ENCODE measurements at regions not wholly inside any gene's neighbourhood (a gene's known extent, or its start where the extent isn't known, plus 50 kb on each side); places are given as distances from the start of the nearest gene placed in this dataset.
"Not testable (repeated sequence)": the region's sequence is repeated elsewhere in the genome, so short reads cannot be mapped to it uniquely, and the experiment has no call there.

DNA sequence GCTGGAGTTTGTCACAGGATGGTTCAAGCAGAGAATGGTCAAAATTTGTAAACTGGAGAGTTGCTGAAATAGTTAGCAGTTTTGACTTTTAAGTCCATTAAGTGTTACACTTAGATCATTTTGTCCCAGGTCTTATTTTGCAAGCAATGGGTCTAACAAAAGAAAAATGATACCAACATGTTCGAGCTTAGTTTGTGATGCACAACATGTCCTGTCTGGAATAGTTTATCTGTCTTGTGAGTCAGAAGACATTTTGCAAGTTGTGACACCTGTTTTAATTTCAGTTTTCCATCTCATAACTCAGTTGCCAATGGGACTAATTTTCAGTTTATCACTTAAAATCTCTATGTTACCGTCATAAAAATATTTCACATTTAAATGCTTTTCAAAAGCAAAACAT is 929.8 kb downstream of the CDH18 start:
- DNase-seq (ENCODE audit: low read depth in 1 of 2, low spot score in 1 of 2): no peak
- in situ Hi-C loops (cut with HindIII; ENCODE audit: low pct_unique_long_range_greater_than_20kb, low sequenced_read_pairs): no loop called here
- no peak for TF ChIP-seq JUND (IDR thresholded peaks at IDR 0.05; ENCODE audit: low read depth)

DNA sequence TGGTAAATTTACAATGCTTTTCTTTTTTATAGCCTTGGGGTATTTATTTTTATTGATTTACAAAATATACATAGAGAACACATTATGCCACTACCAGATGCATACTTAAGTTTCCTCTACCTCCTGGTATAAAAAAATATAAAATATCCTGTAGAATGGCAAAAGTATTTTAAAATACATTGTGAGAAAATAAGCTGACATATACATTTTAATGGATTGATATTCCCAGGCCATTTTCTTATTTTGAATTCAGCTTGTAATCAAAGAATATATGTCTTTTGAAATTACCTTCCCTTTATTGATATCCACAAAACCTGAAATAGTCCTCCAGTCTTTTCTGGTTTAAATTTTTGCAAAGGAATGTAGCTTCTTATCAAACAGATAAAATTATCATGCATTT is 923.9 kb downstream of the CDH18 start:
- DNase-seq (ENCODE audit: low read depth in 1 of 2, low spot score in 1 of 2): no peak
- in situ Hi-C loops (cut with HindIII; ENCODE audit: low pct_unique_long_range_greater_than_20kb, low sequenced_read_pairs): no loop called here
- no peak for TF ChIP-seq JUND (IDR thresholded peaks at IDR 0.05; ENCODE audit: low read depth)

DNA sequence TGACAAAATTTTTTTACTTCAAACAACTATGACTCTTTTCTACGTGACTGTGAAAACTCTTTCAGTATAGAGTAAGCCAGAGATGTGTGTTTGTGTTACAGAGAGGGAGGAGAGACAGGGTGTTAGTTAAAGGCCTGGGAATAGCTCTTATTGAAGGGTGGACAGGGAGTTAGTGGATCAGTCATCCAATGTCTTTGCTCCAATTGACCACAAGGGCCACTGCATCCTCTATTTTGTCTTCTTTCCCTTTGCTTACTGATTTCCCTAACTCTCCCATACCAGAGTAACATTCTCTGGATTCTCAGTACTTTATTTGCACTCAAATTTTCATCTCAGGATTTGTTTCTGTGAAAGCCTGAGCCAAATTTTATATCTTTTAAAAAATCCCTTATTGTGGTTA is 920.3 kb downstream of the CDH18 start:
- in situ Hi-C loops (cut with HindIII; ENCODE audit: low pct_unique_long_range_greater_than_20kb, low sequenced_read_pairs): no loop called here
- no peak for DNase-seq (ENCODE audit: low read depth in 1 of 2, low spot score in 1 of 2)
- TF ChIP-seq JUND (IDR thresholded peaks at IDR 0.05; ENCODE audit: low read depth): no peak

DNA sequence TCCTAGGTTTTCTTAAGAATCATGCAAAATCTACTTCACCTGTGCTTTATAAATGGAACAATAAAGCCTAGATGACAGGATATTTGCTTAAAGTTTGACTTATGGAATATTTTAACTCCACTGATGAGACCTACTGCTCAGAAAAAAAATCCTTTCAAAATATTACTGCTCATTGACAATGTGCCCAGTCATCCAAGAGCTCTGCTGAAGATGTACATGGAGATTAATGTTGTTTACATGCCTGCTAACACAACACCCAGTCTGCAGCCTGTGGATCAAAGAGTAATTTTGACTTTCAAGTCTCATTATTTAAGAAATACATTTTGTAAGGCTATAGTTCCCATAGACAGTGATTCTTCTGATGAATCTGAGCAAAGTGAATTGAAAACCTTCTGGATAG is 889.6 kb downstream of the CDH18 start:
- in situ Hi-C loops (cut with HindIII; ENCODE audit: low pct_unique_long_range_greater_than_20kb, low sequenced_read_pairs): no loop called here
- no peak for TF ChIP-seq JUND (IDR thresholded peaks at IDR 0.05; ENCODE audit: low read depth)
- peak in 1 of 2 experiments; percentile 2 for DNase-seq (ENCODE audit: low read depth in 1 of 2, low spot score in 1 of 2)

DNA sequence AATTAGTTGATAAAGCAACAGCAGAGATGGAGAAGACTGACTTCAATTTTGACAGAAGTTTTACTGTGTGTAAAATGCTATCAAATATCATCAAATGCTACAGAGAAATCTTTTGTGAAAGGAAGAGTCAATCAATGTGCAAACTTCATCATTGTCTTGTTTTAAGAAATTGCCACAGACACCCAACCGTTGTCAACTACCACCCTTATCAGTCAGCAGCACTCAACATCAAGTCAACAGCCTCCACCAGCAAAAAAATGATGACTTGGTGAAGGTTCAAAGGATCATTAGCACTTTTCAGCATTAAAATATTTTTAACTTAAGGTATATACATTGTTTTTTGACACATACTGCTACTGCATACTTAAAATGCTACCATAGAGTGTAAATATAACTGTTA is 888.8 kb downstream of the CDH18 start:
- in situ Hi-C loops (cut with HindIII; ENCODE audit: low pct_unique_long_range_greater_than_20kb, low sequenced_read_pairs): no loop called here
- no peak for TF ChIP-seq JUND (IDR thresholded peaks at IDR 0.05; ENCODE audit: low read depth)
- no peak for DNase-seq (ENCODE audit: low read depth in 1 of 2, low spot score in 1 of 2)

DNA sequence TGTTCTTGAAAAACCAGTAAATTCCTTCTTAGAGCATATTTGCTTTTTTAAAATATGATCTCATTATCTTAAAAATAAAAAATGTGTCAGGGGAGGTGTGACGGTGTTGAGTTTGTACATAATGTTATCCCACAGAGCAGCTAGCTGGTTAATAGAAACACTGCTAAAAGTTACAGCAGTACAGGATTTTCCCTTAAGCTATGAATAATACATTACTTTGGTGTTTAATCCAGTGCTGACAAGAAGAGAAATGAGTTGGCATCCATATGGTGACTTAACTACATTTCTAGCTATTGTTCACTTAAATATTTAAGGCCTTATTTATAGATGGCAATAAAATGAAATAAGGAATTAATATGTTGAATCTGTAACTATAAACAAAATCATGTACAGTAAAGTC is 883.1 kb downstream of the CDH18 start:
- TF ChIP-seq JUND (IDR thresholded peaks at IDR 0.05; ENCODE audit: low read depth): no peak
- in situ Hi-C loops (cut with HindIII; ENCODE audit: low pct_unique_long_range_greater_than_20kb, low sequenced_read_pairs): no loop called here
- no peak for DNase-seq (ENCODE audit: low read depth in 1 of 2, low spot score in 1 of 2)

DNA sequence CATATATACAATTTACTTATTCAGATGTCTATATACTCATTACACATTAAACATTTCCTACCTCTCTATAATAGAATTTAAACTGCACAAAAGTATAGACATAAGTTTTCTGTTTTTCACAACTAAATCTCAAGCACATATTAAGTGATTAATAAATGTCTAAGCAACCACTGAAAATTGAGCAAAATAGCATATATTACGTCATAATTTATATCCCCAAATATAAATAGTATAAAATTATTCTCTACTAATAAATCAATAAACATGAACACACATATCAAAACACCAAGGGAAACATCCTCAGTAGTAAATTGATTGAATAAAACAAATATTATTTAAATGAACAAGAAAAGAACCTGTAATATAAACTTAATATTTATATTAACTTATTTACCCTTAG is 865.1 kb downstream of the CDH18 start:
- in situ Hi-C loops (cut with HindIII; ENCODE audit: low pct_unique_long_range_greater_than_20kb, low sequenced_read_pairs): no loop called here
- no peak for TF ChIP-seq JUND (IDR thresholded peaks at IDR 0.05; ENCODE audit: low read depth)
- no peak for DNase-seq (ENCODE audit: low read depth in 1 of 2, low spot score in 1 of 2)

DNA sequence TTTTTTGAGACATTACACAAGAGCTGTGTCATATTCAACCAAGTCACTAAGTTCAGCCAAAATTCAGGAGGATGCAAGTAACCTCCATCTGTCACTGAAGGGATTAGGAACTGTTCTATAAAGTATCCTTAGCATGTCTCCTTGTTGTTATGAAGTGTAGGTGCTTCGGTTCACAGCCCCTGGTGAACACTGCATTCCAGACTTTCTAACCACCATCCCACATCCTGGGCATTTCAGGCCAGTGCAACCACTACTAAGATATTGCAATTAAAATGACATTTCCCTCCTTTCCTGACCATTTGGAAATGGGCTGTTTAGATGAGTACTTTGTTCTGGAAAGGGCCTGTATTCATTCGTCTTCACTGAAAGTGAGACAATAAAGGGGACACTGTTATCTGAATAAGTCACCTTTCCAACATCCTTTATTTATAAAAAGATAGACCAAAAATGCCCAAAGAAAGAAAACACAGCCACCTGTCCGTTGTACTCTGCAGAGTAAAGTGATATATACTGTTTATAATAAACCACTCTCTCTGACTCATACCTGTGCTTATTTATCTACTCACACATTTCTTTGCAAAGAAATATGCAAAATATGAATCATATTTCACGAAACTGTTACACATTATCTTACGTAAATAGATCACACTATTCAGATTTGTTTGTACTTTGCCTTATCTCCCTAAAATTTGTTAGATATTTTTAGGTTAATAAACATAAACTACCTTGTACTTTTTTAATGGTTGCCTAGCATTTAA is 861.9 kb downstream of the CDH18 start:
- no peak for TF ChIP-seq JUND (IDR thresholded peaks at IDR 0.05; ENCODE audit: low read depth)
- in situ Hi-C loops (cut with HindIII; ENCODE audit: low pct_unique_long_range_greater_than_20kb, low sequenced_read_pairs): no loop called here
- DNase-seq (ENCODE audit: low read depth in 1 of 2, low spot score in 1 of 2): no peak

DNA sequence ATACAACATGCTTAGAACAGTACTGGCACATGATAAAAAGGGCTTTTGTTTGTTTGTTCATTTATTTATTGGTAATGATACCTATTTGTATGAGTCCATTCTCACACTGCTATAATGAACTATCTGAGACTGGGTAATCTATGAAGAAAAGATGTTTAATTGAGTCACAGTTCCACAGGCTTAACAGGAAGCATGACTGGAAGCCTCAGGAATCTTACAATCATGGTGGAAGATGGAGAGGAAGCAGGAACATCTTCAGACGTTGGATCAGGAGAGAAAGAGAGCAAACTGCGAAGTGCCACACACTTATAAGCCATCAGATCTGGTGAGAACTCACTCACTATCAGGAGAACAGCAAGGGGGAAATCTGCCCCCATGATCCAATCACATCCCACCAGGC is 847.7 kb downstream of the CDH18 start:
- no peak for DNase-seq (ENCODE audit: low read depth in 1 of 2, low spot score in 1 of 2)
- TF ChIP-seq JUND (IDR thresholded peaks at IDR 0.05; ENCODE audit: low read depth): no peak
- in situ Hi-C loops (cut with HindIII; ENCODE audit: low pct_unique_long_range_greater_than_20kb, low sequenced_read_pairs): no loop called here

DNA sequence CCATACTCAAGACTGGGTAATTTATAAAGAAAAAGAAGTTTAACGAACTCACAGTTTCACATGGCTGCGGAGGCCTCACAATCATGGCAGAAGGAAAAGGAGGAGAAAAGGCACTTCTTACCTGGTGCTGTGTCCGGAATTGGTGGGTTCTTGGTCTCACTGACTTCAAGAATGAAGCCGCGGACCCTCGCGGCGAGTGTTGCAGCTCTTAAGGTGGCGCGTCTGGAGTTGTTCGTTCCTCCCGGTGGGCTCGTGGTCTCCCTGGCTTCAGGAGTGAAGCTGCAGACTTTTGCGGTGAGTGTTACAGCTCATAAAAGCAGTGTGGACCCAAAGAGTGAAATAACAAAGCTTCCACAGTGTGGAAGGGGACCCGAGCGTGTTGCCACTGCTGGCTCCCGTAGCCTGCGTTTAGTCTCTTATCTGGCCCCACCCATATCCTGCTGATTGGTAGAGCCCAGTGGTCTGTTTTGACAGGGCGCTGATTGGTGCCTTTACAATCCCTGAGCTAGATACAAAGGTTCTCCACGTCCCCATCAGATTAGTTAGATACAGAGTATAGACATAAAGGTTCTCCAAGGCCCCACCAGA is 846.0 kb downstream of the CDH18 start:
- DNase-seq (ENCODE audit: low read depth in 1 of 2, low spot score in 1 of 2); in situ Hi-C loops (cut with HindIII; ENCODE audit: low pct_unique_long_range_greater_than_20kb, low sequenced_read_pairs): not testable (repeated sequence)

DNA sequence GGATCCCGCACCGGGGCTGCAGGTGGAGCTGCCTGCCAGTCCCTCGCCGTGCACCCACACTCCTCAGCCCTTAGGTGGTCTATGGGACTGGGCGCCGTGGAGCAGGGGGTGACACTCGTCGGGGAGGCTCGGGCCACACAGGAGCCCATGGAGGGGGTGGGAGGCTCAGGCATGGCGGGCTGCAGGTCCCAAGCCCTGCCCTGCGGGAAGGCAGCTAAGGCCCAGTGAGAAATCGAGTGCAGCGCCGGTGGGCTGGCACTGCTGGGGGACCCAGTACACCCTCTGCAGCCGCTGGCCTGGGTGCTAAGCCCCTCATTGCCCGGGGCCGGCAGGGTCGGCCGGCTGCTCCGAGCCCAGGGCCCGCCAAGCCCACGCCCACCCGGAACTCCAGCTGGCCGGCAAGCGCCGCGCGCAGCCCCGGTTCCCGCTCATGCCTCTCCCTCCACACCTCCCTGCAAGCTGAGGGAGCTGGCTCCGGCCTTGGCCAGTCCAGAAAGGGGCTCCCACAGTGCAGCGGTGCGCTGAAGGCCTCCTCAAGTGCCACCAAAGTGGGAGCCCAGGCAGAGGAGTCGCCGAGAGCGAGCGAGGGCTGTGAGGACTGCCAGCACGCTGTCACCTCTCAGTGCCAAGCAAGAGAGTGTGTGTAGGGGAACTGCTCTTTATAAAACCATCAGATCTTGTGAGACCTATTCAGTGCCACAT is 845.1 kb downstream of the CDH18 start:
- in situ Hi-C loops (cut with HindIII; ENCODE audit: low pct_unique_long_range_greater_than_20kb, low sequenced_read_pairs); DNase-seq (ENCODE audit: low read depth in 1 of 2, low spot score in 1 of 2): not testable (repeated sequence)

DNA sequence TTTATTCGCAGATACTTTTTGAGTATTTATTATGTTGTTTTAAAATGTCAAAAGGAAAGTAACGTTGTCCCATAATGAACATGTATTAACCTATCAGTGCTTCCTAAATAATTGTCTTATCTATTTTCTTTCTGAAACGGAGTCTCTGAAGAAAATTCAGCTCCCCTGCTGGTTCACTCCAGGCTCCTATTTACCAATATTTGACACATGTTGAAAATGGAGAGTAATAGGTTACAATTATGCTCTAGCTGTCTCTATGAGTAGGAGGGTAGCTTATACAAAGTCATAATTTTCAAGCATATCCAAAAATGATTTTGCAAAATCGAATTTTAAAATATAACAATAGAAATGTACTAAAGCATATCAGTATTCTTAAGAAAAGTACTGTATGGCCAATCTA is 844.1 kb downstream of the CDH18 start:
- in situ Hi-C loops (cut with HindIII; ENCODE audit: low pct_unique_long_range_greater_than_20kb, low sequenced_read_pairs): no loop called here
- DNase-seq (ENCODE audit: low read depth in 1 of 2, low spot score in 1 of 2): no peak
- TF ChIP-seq JUND (IDR thresholded peaks at IDR 0.05; ENCODE audit: low read depth): no peak

DNA sequence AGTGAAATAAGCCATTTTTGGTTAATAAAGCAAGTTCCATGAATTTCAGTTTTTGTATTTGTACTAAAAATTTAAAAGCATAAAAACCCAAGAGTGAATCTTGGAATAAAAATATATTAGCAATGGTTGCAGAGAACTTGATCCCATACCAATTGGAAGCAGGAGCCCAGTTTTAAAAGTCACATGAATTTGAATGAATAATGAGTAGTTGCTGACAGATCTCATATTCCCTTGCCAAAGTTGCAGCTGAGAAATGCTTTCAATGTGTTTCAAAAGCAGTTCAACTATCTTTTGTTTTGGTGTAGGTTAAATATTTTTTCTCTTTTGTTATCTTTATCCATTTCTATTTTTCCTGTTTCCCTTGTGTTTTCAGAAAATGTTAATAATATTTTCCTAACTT is 818.6 kb downstream of the CDH18 start:
- DNase-seq (ENCODE audit: low read depth in 1 of 2, low spot score in 1 of 2): no peak
- TF ChIP-seq JUND (IDR thresholded peaks at IDR 0.05; ENCODE audit: low read depth): no peak
- in situ Hi-C loops (cut with HindIII; ENCODE audit: low pct_unique_long_range_greater_than_20kb, low sequenced_read_pairs): no loop called here

Data from T47D (cell line).